DMS 273 (cell line): ENCODE measurements at regions not wholly inside any gene's neighbourhood (a gene's known extent, or its start where the extent isn't known, plus 50 kb on each side); places are given as distances from the start of the nearest gene placed in this dataset.
"Not testable (repeated sequence)": the region's sequence is repeated elsewhere in the genome, so short reads cannot be mapped to it uniquely, and the experiment has no call there.

Experiments used
- DNase-seq: peaks from one replicate; lab custom pipeline; 2025; ENCODE audit not compliant: unreplicated experiment; lab: John Stamatoyannopoulos, UW

GRCh38 chr12:78331753-78332152, 501.1 kb downstream of the NAV3 start:
- DNase-seq, result peak; percentile 1

GRCh38 chr12:78338054-78338785, 507.5 kb downstream of the NAV3 start:
- no peak for DNase-seq

GRCh38 chr12:78340406-78340805, 509.7 kb downstream of the NAV3 start:
- DNase-seq, result no peak

GRCh38 chr12:78343657-78344056, 513.0 kb downstream of the NAV3 start:
- DNase-seq, result no peak

- DNase-seq, result no peak
Measured at GRCh38 chr12:78359520-78359919, 505.1 kb upstream of the SYT1 start.

GRCh38 chr12:78361683-78362082, 502.9 kb upstream of the SYT1 start:
- DNase-seq, result no peak

GRCh38 chr12:78371284-78371683, 493.3 kb upstream of the SYT1 start:
- no peak for DNase-seq

GRCh38 chr12:78375461-78375860, 489.1 kb upstream of the SYT1 start:
- DNase-seq, result peak; percentile 53

GRCh38 chr12:78376257-78376656, 488.3 kb upstream of the SYT1 start:
- DNase-seq, result no peak

GRCh38 chr12:78379065-78379464, 485.5 kb upstream of the SYT1 start:
- not testable (repeated sequence) for DNase-seq

- no peak for DNase-seq
Measured at GRCh38 chr12:78383414-78383813, 481.2 kb upstream of the SYT1 start.

GRCh38 chr12:78384541-78384940, 480.0 kb upstream of the SYT1 start:
- DNase-seq, result no peak

GRCh38 chr12:78385541-78385940, 479.0 kb upstream of the SYT1 start:
- DNase-seq, result no peak

GRCh38 chr12:78386871-78387270, 477.7 kb upstream of the SYT1 start:
- peak; percentile 1 for DNase-seq

GRCh38 chr12:78387721-78388120, 476.9 kb upstream of the SYT1 start:
- DNase-seq, result no peak

- peak; percentile 1 for DNase-seq
Measured at GRCh38 chr12:78388461-78388860, 476.1 kb upstream of the SYT1 start.

GRCh38 chr12:78390920-78391319, 473.7 kb upstream of the SYT1 start:
- no peak for DNase-seq

GRCh38 chr12:78392918-78393317, 471.7 kb upstream of the SYT1 start:
- DNase-seq, result peak; percentile 53

- no peak for DNase-seq
Measured at GRCh38 chr12:78395961-78396360, 468.6 kb upstream of the SYT1 start.

GRCh38 chr12:78396538-78396937, 468.0 kb upstream of the SYT1 start:
- no peak for DNase-seq

GRCh38 chr12:78398750-78399149, 465.8 kb upstream of the SYT1 start:
- DNase-seq, result no peak

GRCh38 chr12:78402366-78403134, 462.0 kb upstream of the SYT1 start:
- DNase-seq, result peak; percentile 10
